NCI-H82 treated with DMSO at 0.1 percent for 48 hours (cell line): ENCODE measurements at regions not wholly inside any gene's neighbourhood (a gene's known extent, or its start where the extent isn't known, plus 50 kb on each side); places are given as distances from the start of the nearest gene placed in this dataset.
"Not testable (repeated sequence)": the region's sequence is repeated elsewhere in the genome, so short reads cannot be mapped to it uniquely, and the experiment has no call there.

Experiments
- DNase-seq: peaks from one replicate; lab custom pipeline; 2025; ENCODE audit not compliant: unreplicated experiment; lab: John Stamatoyannopoulos, UW

- no peak for DNase-seq
Measured at GRCh38 chr6:4510317-4510716, 265.9 kb upstream of the CDYL start.

- no peak for DNase-seq
Measured at GRCh38 chr6:4509506-4509905, 266.7 kb upstream of the CDYL start.

- DNase-seq, result no peak
Measured at GRCh38 chr6:4506792-4507191, 269.4 kb upstream of the CDYL start.

DNA sequence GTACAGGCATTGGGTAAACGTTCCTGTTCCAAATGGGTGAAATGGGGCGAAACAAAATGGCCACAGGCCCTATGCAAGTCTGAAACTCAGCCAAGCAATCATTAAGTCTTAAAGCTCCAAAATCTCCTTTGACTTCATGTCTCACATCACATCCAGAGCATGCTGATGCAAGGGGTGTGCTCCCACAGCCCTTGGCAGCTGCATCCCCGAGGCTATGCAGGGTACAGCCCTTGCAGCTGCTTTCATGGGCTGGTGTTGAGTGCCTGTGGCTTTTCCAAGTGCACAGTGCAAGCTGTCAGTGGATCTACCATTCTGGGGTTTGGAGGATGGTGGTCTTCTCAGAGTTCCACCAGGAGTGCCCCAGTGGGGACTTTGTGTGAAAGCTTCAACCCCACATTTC, 270.0 kb upstream of the CDYL start:
- DNase-seq, result no peak

DNA sequence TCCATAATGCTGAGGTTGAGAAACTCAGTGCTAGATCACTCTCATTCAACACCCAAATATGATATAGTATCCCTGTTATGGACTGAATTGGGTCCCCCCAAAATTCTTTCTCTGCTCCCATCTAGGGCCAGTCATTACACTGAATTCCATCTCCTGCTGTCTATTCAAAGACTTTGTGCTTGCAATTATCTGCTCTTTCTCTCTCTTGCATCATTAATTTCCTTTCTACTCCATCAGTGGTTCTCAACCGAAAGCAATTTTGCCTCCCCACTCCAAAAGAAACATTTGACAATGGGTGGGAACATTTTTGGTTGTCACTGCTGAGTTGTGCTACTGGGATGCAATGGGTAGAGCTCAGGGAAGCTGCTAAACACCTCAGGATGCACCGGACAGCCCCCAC, 271.5 kb upstream of the CDYL start:
- no peak for DNase-seq

- no peak for DNase-seq
Measured at GRCh38 chr6:4503700-4504099, 272.5 kb upstream of the CDYL start.

DNA sequence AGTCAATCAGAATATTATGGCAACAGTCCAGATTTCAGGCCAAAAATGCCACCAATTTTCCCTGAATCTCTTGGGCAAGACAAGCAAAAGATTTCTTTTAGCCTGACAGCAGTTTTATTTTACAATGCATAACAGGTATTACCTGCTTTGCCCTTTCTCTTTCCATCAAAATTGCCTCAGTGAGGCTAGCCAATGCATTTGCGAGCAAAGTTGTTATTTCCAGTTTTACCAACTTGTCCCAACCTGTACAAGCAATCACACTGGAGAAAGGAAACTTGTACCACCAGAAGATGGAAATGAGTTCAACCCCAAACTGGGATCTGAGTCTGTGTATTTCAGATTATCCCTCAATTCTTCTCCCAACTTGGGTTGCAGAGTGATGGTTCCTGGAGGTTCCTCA, 279.9 kb upstream of the CDYL start:
- no peak for DNase-seq

- DNase-seq, result no peak
Measured at GRCh38 chr6:4491501-4492260, 284.5 kb upstream of the CDYL start.

DNA sequence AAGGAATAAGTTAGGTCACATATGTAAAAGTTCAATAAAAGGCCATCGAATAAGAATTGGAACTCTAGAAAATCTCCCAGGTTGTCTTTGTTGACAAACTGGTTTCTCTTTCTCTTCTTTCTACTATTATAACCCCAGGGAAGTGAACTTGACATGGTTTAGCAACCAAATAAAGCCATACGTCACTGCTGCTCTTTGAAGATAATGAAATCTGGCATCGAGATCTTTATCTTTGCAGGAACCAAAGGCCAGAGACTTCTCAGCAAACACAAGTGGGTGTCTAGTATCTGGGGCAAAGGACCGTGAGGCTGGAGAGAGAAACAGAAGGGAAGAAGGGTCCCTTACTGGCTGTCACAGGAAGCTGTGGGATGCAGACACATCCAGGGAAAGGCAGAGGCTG, 286.7 kb upstream of the CDYL start:
- no peak for DNase-seq

- no peak for DNase-seq
Measured at GRCh38 chr6:4488389-4488788, 287.8 kb upstream of the CDYL start.

- DNase-seq, result no peak
Measured at GRCh38 chr6:4487538-4487937, 288.7 kb upstream of the CDYL start.

GRCh38 chr6:4486568-4487315, 289.5 kb upstream of the CDYL start:
- DNase-seq, result no peak

- DNase-seq, result no peak
Measured at GRCh38 chr6:4485735-4486134, 290.5 kb upstream of the CDYL start.

- DNase-seq, result no peak
Measured at GRCh38 chr6:4482461-4482860, 293.7 kb upstream of the CDYL start.

DNA sequence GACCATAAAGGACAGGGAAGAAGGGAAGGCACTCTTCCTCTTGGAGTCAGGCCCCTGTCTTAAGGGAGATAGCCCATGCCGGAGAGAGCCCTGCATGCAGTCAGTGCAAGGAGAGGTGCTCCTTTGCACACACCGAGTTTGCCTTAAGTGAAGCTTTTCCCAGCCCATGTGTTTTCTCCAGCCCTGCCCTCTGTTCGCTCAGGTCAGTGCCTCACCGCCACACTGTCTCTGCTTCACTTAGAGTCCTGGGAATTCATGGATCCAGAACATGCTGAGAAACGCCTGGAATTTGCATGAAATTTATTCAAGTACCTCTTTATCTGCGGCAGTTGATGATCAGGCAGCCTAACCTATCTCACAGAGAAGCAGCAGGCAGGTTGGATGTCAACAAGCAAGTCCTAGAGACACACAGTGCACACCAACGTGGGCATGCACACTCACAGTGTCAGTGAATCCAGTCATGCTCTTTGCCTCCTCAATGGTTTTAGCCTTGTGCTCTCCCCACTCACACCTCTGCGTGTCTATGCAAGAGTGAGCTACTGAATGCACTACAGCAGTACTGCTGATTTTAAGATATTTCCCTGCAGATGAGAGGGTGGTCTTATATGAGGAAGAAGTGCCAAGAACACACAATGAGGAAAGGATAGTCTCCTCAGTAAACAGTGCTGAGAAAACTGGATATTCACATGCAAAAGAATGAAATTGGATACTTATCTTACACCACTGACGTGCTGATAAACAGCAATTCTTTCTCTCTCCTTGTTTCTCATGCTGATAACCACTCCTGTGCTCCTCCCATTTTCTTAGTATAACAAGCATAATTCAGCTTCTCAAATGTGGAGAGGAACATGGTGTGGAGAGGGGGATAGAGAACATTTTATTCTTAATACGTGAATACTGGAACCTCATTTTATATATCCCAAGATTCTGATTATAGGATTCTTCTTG, 295.1 kb upstream of the CDYL start:
- no peak for DNase-seq

- no peak for DNase-seq
Measured at GRCh38 chr6:4478098-4478497, 298.1 kb upstream of the CDYL start.

GRCh38 chr6:4474810-4475209, 301.4 kb upstream of the CDYL start:
- DNase-seq, result no peak

GRCh38 chr6:4472969-4473642, 303.1 kb upstream of the CDYL start:
- no peak for DNase-seq

DNA sequence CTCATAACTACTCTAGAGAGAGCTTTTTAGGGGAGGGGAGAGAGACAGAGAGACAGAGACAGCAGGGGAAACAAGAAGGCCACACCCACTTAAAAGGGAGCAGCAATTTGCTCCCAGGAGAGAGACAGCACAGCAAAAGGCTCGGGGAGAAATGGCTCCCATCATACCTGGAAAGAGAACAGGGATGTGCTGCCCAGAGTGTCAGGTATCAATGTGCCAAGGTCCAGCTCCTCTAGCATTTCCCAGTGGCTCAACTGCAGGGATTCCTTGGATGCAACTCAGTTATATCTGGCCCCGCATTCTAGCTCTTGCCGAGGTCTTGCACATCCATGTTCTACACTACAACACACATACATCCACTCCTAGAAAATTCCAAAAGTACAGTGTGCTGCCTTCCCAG, 304.0 kb upstream of the CDYL start:
- no peak for DNase-seq

DNA sequence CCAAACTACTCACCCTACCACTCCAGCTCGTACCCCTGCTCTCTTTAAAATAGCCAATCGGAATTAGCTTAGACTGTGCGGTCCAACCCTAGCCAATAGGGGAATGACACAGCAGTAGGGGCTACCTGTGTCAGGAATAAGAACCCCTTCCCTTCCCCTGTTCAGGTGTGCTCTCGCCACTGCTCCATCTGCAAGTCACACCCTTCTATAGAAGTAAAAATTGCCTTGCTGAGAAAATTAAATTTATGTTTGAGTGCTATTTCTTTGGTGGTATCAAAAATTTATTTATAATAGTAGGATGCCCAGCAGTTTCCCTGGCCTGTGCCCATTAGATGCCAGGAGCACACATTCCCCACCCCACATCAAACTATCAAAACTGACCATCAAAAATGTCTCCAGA, 304.7 kb upstream of the CDYL start:
- DNase-seq, result not testable (repeated sequence)

DNA sequence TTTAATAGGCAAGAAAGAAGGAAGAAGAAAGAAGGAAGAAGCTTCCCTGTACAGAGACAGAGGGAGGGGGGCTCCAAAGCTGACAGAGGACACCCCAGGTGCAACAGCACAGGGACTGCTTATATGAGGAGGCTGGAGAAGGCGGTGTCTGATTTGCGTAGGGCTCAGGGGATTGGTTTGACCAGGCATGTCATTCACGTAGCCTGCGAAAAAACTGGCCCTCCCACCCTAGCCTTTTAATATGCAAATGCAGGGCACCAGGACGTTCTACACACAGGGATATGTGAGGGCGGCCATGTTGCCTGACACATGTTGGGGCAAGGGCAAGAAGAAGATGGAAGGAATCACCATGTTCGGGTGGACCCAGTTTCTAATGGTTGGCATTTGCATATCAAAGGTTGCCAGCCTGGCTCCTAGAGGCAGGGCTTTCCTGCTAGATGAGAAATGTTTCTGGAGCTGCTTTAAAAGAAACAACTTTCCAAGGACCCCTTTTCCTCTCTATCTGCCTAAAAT, 305.4 kb upstream of the CDYL start:
- no peak for DNase-seq
